CD14-positive monocyte (primary cell): ENCODE measurements at regions not wholly inside any gene's neighbourhood (a gene's known extent, or its start where the extent isn't known, plus 50 kb on each side); places are given as distances from the start of the nearest gene placed in this dataset.

Source experiments
- DNase-seq, 3 donors: peaks; one replicate each; pipeline ENCODE4 v3.0.0-alpha.2; 2011 to 2022
- H2AFZ ChIP-seq: 2 replicates; pipeline ENCODE4 v1.6.0; 2012; ENCODE audit warnings: mild to moderate bottlenecking, low read depth, low read length, inconsistent platforms; ENCODE audit not compliant: insufficient read depth, poor library complexity, severe bottlenecking
- H3K27ac ChIP-seq, 2 donors: 1 replicate in 1 of 2; 2 replicates in 1 of 2; pipeline ENCODE4 v1.5.1; 2012 to 2013; ENCODE audit warnings: low read length in 2 of 2, control low read depth in 1 of 2, inconsistent platforms in 1 of 2, low read depth in 1 of 2, mild to moderate bottlenecking in 1 of 2
- H3K27me3 ChIP-seq, 2 donors: one replicate each; pipeline versions ENCODE4 v1.6.0 to v1.6.1; 2011 to 2013; ENCODE audit warnings: low read length in 2 of 2; ENCODE audit not compliant: control insufficient read depth in 2 of 2, insufficient read depth in 2 of 2
- H3K36me3 ChIP-seq, 2 donors: replicated peaks in 1 of 2; 1 replicate in 1 of 2; 2 replicates in 1 of 2; pipeline versions ENCODE4 v1.5.1 to v1.6.1; 2012 to 2013; ENCODE audit warnings: low read length in 2 of 2, control low read depth in 1 of 2, inconsistent platforms in 1 of 2, mild to moderate bottlenecking in 1 of 2; ENCODE audit not compliant: insufficient read depth in 2 of 2, control insufficient read depth in 1 of 2
- H3K4me1 ChIP-seq, 2 donors: 1 replicate in 1 of 2; 2 replicates in 1 of 2; pipeline versions ENCODE4 v1.5.1 to v1.6.1; 2012 to 2013; ENCODE audit warnings: low read length in 2 of 2, control low read depth in 1 of 2, inconsistent platforms in 1 of 2, mild to moderate bottlenecking in 1 of 2, moderate library complexity in 1 of 2; ENCODE audit not compliant: insufficient read depth in 2 of 2, control insufficient read depth in 1 of 2
- H3K4me2 ChIP-seq: replicated peaks from 2 replicates; pipeline ENCODE3; 2012; ENCODE audit warnings: low read length, moderate library complexity, mild to moderate bottlenecking; ENCODE audit not compliant: poor library complexity, severe bottlenecking; ENCODE audit errors: extremely low read depth
- H3K4me3 ChIP-seq, 3 experiments: fragments of 200-600 bp in 1 of 3; sonication (generic) in 1 of 3; replicated peaks in 1 of 3; 1 replicate in 2 of 3; 2 replicates in 1 of 3; pipeline ENCODE4 v1.5.1; 2011 to 2013; ENCODE audit warnings: low read length in 3 of 3, mild to moderate bottlenecking in 3 of 3, control low read depth in 2 of 3, low read depth in 2 of 3, inconsistent platforms in 1 of 3, moderate library complexity in 1 of 3
- H3K79me2 ChIP-seq: 2 replicates; pipeline ENCODE4 v1.6.0; 2012; ENCODE audit warnings: mild to moderate bottlenecking, control low read depth, inconsistent platforms, low read length, moderate library complexity; ENCODE audit not compliant: insufficient read depth
- H3K9ac ChIP-seq: 2 replicates; pipeline ENCODE4 v1.6.0; 2017; ENCODE audit warnings: low read length, mild to moderate bottlenecking; ENCODE audit not compliant: insufficient read depth, poor library complexity, severe bottlenecking
- H3K9me3 ChIP-seq, 2 donors: replicated peaks in 1 of 2; 1 replicate in 1 of 2; 2 replicates in 1 of 2; pipeline versions ENCODE4 v1.5.1 to v1.6.1; 2012 to 2013; ENCODE audit warnings: low read length in 2 of 2, control low read depth in 1 of 2; ENCODE audit not compliant: control insufficient read depth in 1 of 2, insufficient read depth in 1 of 2
- H4K20me1 ChIP-seq: 2 replicates; pipeline ENCODE4 v1.6.0; 2012; ENCODE audit warnings: mild to moderate bottlenecking, low read length, control low read depth, moderate library complexity; ENCODE audit not compliant: insufficient read depth
- H3K27ac Mint-ChIP-seq, 7 donors: one replicate each; pipeline ENCODE4 v1.8.0; 2020; ENCODE audit warnings: mild to moderate bottlenecking in 7 of 7, mixed read lengths in 7 of 7, moderate library complexity in 6 of 7, inconsistent platforms in 2 of 7
- H3K27me3 Mint-ChIP-seq, 3 donors: one replicate each; pipeline ENCODE4 v1.8.0; 2021 to 2022; ENCODE audit warnings: low read depth in 3 of 3, mild to moderate bottlenecking in 3 of 3, mixed read lengths in 3 of 3, moderate library complexity in 3 of 3, inconsistent platforms in 1 of 3
- H3K36me3 Mint-ChIP-seq, 2 donors: one replicate each; pipeline ENCODE4 v1.8.0; 2020; ENCODE audit warnings: mixed read lengths in 2 of 2, inconsistent platforms in 1 of 2, mild to moderate bottlenecking in 1 of 2
- H3K4me1 Mint-ChIP-seq: one replicate; pipeline ENCODE4 v1.8.0; 2020; ENCODE audit warnings: mild to moderate bottlenecking, mixed read lengths
- H3K4me3 Mint-ChIP-seq, 2 donors: one replicate each; pipeline ENCODE4 v1.8.0; 2020; ENCODE audit warnings: mild to moderate bottlenecking in 2 of 2, mixed read lengths in 2 of 2, moderate library complexity in 1 of 2
- H3K9me3 Mint-ChIP-seq, 7 donors: one replicate each; pipeline ENCODE4 v1.8.0; 2020 to 2022; ENCODE audit warnings: mixed read lengths in 7 of 7, mild to moderate bottlenecking in 6 of 7, moderate library complexity in 6 of 7, inconsistent platforms in 2 of 7
- WGBS: methylation state at CpG from one replicate; pipeline ENCODE4 v1.1.5; 2013; ENCODE audit warnings: missing lambda C conversion rate; ENCODE audit not compliant: insufficient coverage; 5-methylcytosine and 5-hydroxymethylcytosine counted together
- intact Hi-C, 2 donors: fragments of 100-400 bp; cut with micrococcal nuclease; formaldehyde crosslinking; loops; one replicate each; pipeline versions ENCODE4 v1.15.0 to v1.15.1; 2023
- TF ChIP-seq, protein P1 (sequence below): fragments of 200-600 bp; IDR thresholded peaks from one replicate; pipeline ENCODE4 v1.8.0; 2022; ENCODE audit warnings: antibody characterized with exemption, mild to moderate bottlenecking

DNA sequence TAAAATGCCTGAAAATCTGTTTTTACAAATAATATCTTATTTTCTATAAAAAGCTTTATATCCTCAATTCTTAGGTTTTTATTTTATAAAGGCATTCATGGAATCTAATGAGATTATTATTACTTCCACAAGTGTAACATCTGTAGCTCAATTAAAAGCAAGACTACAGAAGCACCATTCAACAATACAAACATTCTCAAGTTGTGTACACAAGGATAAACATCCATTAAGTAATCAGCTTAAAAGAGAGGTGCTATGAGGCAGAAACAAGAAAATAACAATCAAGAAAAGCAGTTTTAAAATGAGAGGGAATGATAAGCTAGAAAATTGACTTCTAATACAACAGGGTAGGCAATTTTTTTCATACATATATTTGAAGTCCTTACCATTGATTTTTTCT, 326.1 kb downstream of the MRPL39 start:
- H3K4me3 Mint-ChIP-seq: no peak overlapping the region
- no peak overlapping the region for H3K4me3 ChIP-seq
- TF ChIP-seq, protein P1, sequence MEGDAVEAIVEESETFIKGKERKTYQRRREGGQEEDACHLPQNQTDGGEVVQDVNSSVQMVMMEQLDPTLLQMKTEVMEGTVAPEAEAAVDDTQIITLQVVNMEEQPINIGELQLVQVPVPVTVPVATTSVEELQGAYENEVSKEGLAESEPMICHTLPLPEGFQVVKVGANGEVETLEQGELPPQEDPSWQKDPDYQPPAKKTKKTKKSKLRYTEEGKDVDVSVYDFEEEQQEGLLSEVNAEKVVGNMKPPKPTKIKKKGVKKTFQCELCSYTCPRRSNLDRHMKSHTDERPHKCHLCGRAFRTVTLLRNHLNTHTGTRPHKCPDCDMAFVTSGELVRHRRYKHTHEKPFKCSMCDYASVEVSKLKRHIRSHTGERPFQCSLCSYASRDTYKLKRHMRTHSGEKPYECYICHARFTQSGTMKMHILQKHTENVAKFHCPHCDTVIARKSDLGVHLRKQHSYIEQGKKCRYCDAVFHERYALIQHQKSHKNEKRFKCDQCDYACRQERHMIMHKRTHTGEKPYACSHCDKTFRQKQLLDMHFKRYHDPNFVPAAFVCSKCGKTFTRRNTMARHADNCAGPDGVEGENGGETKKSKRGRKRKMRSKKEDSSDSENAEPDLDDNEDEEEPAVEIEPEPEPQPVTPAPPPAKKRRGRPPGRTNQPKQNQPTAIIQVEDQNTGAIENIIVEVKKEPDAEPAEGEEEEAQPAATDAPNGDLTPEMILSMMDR: no peak
- intact Hi-C loops: no loop called here
- no peak overlapping the region for H3K27ac Mint-ChIP-seq
- no peaks in the 10 kb centered on the region for H3K79me2 ChIP-seq
- H3K4me2 ChIP-seq: no peak overlapping the region
- no peaks in the 10 kb centered on the region for H3K27me3 Mint-ChIP-seq
- no peaks in the 10 kb centered on the region for H3K27me3 ChIP-seq
- H3K4me1 ChIP-seq: no peaks in the 10 kb centered on the region
- H3K36me3 ChIP-seq: no peaks in the 10 kb centered on the region
- no peaks in the 10 kb centered on the region for H3K4me1 Mint-ChIP-seq
- H3K9me3 Mint-ChIP-seq: peaks cover 0 to 1% (median 0%) of the 10 kb centered on the region in 7 donors
- no peaks in the 10 kb centered on the region for H4K20me1 ChIP-seq
- no peak overlapping the region for H3K27ac ChIP-seq
- no peaks in the 10 kb centered on the region for H3K9me3 ChIP-seq
- no peak overlapping the region for H2AFZ ChIP-seq
- no peak for DNase-seq
- no peaks in the 10 kb centered on the region for H3K36me3 Mint-ChIP-seq
- no peak overlapping the region for H3K9ac ChIP-seq

GRCh38 chr21:25280061-25280460, 327.2 kb downstream of the MRPL39 start:
- Histone ChIP-seq H4K20me1 (no peaks in the 10 kb centered on the region), H3K9ac (no peak overlapping the region), H3K9me3 (no peaks in the 10 kb centered on the region), H3K4me2 (no peak overlapping the region), H2AFZ (no peak overlapping the region), H3K27me3 (no peaks in the 10 kb centered on the region), H3K79me2 (no peaks in the 10 kb centered on the region), H3K4me3 (no peak overlapping the region), H3K4me1 (no peaks in the 10 kb centered on the region), H3K36me3 (no peaks in the 10 kb centered on the region), H3K27ac (no peak overlapping the region)
- Mint-ChIP-seq H3K36me3 (no peaks in the 10 kb centered on the region), H3K4me1 (no peaks in the 10 kb centered on the region), H3K4me3 (no peak overlapping the region), H3K27me3 (no peaks in the 10 kb centered on the region), H3K27ac (no peak overlapping the region), H3K9me3 (peaks cover 0 to 1% (median 0%) of the 10 kb centered on the region in 7 donors)
- intact Hi-C loops: no loop called here
- no peak for DNase-seq
- 100% methylated on average over 1 of the region's 1 CpG for WGBS
- TF ChIP-seq, protein P1: no peak
